GM12875 (cell line): ENCODE measurements at regions not wholly inside any gene's neighbourhood (a gene's known extent, or its start where the extent isn't known, plus 50 kb on each side); places are given as distances from the start of the nearest gene placed in this dataset.

Source experiments
- H3K4me3 ChIP-seq: one replicate; pipeline ENCODE4 v1.5.1; 2011; ENCODE audit warnings: low read depth, low read length, control low read depth
- CTCF ChIP-seq: IDR thresholded peaks from 2 replicates; pipeline ENCODE4 v1.5.1; 2011; ENCODE audit warnings: low read depth, mild to moderate bottlenecking, control low read depth, inconsistent platforms, low read length, moderate library complexity, borderline replicate concordance; ENCODE audit not compliant: insufficient read depth

DNA sequence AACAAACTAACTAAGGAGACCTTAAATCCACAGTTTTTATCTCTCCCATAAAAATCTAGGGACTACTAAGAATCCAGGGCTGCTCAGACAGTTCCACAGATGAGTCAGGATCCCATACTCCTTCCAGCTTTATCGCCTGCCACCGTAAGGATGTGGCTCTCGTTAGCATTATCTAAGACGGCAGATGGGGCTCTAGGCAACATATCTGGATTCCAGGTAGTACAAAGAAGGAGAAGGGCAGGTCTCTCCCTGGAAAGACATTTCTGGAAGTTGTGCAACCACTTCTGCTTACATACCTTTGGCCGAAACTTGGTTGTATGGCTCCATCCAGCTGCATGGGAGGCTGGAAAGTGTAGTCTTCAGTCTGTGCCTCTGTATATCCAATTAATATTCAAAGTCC lies 149.4 kb downstream of the SP3 start:
- H3K4me3 ChIP-seq: no peak overlapping the region
- no peak for TF ChIP-seq CTCF

- no peak for TF ChIP-seq CTCF
- no peak overlapping the region for H3K4me3 ChIP-seq
Measured at GRCh38 chr2:173817582-173817981, 147.6 kb downstream of the SP3 start.

- TF ChIP-seq CTCF: no peak
- no peak overlapping the region for H3K4me3 ChIP-seq
Measured at GRCh38 chr2:173818285-173818684, 146.9 kb downstream of the SP3 start.

- TF ChIP-seq CTCF: no peak
Measured at GRCh38 chr2:173819852-173820251, 145.3 kb downstream of the SP3 start.

GRCh38 chr2:173821451-173821850 lies 143.7 kb downstream of the SP3 start:
- no peak for TF ChIP-seq CTCF
- no peak overlapping the region for H3K4me3 ChIP-seq

More at GRCh38 chr2:173819852-173820251, 145.3 kb downstream of the SP3 start:
- no peak overlapping the region for H3K4me3 ChIP-seq

DNA sequence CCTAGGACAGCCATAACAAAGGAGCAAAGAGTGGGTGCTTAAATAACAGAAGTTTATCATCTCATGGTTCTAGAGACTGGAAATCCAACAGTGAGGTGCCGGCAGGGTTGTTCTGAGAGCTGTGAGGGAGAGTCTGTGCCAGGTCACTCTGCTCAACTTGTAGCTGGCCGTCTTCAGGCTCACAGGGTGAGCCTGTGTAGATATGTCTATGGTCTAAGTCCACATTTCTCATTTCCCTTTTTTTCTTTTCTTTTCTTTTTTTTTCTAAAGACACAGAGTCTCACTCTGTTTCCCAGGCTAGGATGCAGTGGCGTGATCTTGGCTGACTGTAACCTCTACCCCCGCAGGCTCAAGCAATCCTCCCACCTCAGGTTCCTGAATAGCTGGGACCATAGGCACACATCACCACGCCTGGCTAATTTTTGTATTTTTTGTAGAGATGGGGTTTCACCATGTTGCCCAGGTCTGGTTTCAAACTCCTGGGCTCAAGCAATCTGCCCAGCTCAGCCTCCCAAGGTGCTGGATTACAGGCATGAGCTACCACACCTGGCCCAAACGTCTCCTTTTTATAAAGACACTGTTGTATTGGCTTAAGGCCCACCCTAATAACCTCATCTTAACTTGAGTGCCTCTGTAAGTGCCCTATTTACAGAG lies 142.2 kb downstream of the SP3 start:
- no peak overlapping the region for H3K4me3 ChIP-seq
- TF ChIP-seq CTCF: no peak

DNA sequence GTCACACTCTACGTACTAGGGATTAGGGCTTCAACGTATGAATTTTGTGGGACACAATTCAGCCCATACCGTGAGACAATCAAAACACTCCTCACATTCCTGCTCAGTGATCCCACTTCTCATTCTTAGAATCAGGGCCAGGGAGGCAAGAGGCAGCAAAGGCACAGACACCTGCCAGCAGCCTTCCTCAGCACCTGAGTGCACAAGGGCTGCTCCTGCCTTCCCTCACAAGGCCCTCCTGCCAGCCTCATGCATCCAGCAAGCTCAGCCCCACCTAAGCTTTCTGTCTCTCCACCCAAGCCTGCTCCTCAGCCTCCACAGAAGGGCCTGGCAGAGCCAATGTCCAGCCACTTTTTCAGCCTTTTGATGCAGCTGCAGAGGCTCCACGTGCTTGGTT lies 141.6 kb downstream of the SP3 start:
- TF ChIP-seq CTCF: no peak
- no peak overlapping the region for H3K4me3 ChIP-seq
